ENCODE measurements at regions not wholly inside any gene's neighbourhood (a gene's known extent, or its start where the extent isn't known, plus 50 kb on each side); places are given as distances from the start of the nearest gene placed in this dataset.

DNA sequence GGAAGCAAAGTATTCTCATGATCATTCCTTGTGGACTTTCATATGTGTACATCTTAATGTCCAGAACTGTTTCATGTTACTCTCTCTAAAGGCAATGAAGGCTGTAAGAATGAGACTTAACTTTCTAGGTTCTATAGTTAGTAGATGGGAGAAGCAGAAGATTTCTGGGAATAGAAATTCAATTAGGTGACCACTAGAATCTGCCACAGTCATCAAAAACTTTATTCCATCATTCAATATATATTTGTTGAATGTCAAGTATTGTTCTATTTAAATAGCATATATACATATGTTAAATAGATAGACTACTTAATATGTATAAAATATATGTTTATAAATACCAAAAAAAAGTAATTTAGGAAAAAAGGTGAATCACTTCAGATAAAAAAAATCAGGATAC lies 972.9 kb downstream of the SLC6A15 start (continued):
- TF ChIP-seq CBX8 (IDR thresholded peaks at IDR 0.05; ENCODE audit: borderline replicate concordance, low read depth, low read length), result no peak

DNA sequence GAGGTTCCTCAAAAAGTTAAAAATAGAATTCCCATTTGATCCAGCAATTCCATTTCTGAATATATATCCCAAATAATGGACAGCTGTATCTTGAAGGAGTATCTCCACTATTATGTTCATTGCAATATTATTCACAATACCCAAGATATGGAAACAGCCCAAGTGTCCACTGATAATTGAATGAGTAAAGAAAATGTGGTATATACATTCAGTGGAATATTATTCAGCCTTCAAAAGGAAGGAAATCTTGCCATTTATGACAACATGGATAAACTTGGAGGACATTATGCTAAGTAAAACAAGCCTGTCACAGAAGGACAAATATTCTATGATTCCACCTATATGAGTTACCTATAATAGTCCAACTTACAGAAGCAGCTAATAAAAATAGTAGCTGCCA lies 979.0 kb downstream of the SLC6A15 start:
- H2BK5ac ChIP-seq (ENCODE audit: low read depth, low read length), result no peak overlapping the region
- H3K9ac ChIP-seq (replicated peaks in 1 of 4; ENCODE audit: extremely low read depth in 1 of 4, low read depth in 3 of 4, low read length in 3 of 4), result no peak overlapping the region
- H3K4me3 ChIP-seq (ENCODE audit: extremely low read depth in 1 of 4, insufficient read depth in 2 of 4, low read depth in 3 of 4, low read length in 4 of 4), result no peak overlapping the region
- ChIA-PET CTCF (ENCODE audit: partially characterized antibody) (no interaction called here), POLR2A (ENCODE audit: partially characterized antibody) (no interaction called here)
- H4K91ac ChIP-seq (replicated peaks; ENCODE audit: insufficient read length, low read length), result no peak overlapping the region
- H2BK12ac ChIP-seq (ENCODE audit: low read depth, low read length), result no peak overlapping the region
- H3K4me1 ChIP-seq (replicated peaks in 1 of 4; ENCODE audit: control insufficient read depth in 3 of 4, insufficient read depth in 4 of 4, low read length in 3 of 4), result no peaks in the 10 kb centered on the region
- no peak overlapping the region for H3K23ac ChIP-seq (ENCODE audit: insufficient read length)
- no peak overlapping the region for H2BK15ac ChIP-seq (ENCODE audit: low read length)
- no peaks in the 10 kb centered on the region for H3K79me1 ChIP-seq (ENCODE audit: low read depth, low read length)
- H3K4me2 ChIP-seq (ENCODE audit: insufficient read depth in 1 of 2, low read depth in 2 of 2, low read length in 2 of 2), result no peak overlapping the region
- H3K27me3 ChIP-seq (replicated peaks in 1 of 4; ENCODE audit: control insufficient read depth in 3 of 4, extremely low read depth in 1 of 4, insufficient read depth in 3 of 4, low read length in 3 of 4), result no peaks in the 10 kb centered on the region
- H3K79me2 ChIP-seq (ENCODE audit: control insufficient read depth in 1 of 2, insufficient read depth in 2 of 2, low read length in 2 of 2), result no peaks in the 10 kb centered on the region
- H3K4ac ChIP-seq (replicated peaks; ENCODE audit: insufficient read length, low read depth, low read length), result no peak overlapping the region
- no peak overlapping the region for H2AK5ac ChIP-seq (ENCODE audit: low read depth, low read length)
- H3K9me3 ChIP-seq (ENCODE audit: insufficient read depth in 2 of 2, low read depth in 1 of 2, low read length in 1 of 2), result peaks cover 0 to 2% of the 10 kb centered on the region in 2 experiments; a peak in 1 of 4 replicates
- no peak overlapping the region for H4K5ac ChIP-seq (ENCODE audit: insufficient read length, low read depth, low read length)
- H3K36me3 ChIP-seq (ENCODE audit: control insufficient read depth in 2 of 4, insufficient read depth in 4 of 4, low read length in 3 of 4), result no peaks in the 10 kb centered on the region
- FAIRE-seq, result no peak
- no peak overlapping the region for H2AFZ ChIP-seq (ENCODE audit: low read length)
- H2BK120ac ChIP-seq (replicated peaks; ENCODE audit: low read depth, low read length), result no peak overlapping the region
- H3K56ac ChIP-seq (replicated peaks; ENCODE audit: insufficient read length, low read depth, low read length), result no peak overlapping the region
- no peak overlapping the region for H3K18ac ChIP-seq (ENCODE audit: extremely low read depth, low read length)
- DNase-seq (ENCODE audit: low read depth in 1 of 2, low spot score in 2 of 2), result no peak
- no peaks in the 10 kb centered on the region for H4K20me1 ChIP-seq (replicated peaks in 1 of 2; ENCODE audit: control insufficient read depth in 1 of 2, insufficient read depth in 2 of 2, low read length in 2 of 2)
- TF ChIP-seq ZNF274 (IDR thresholded peaks at IDR 0.05; ENCODE audit: borderline replicate concordance, extremely low read depth, low read length), result no peak
- no peak overlapping the region for H3K14ac ChIP-seq (ENCODE audit: insufficient read length)
- H3K23me2 ChIP-seq (ENCODE audit: low read depth, low read length), result no peaks in the 10 kb centered on the region
- H4K8ac ChIP-seq (ENCODE audit: extremely low read depth, insufficient read depth, low read length), result no peak overlapping the region
- H2BK20ac ChIP-seq (ENCODE audit: low read length), result no peak overlapping the region
- no peak overlapping the region for H3K27ac ChIP-seq (ENCODE audit: low read depth, low read length)

All from H1 (cell line).